ENCODE measurements at regions not wholly inside any gene's neighbourhood (a gene's known extent, or its start where the extent isn't known, plus 50 kb on each side); places are given as distances from the start of the nearest gene placed in this dataset.

DNA sequence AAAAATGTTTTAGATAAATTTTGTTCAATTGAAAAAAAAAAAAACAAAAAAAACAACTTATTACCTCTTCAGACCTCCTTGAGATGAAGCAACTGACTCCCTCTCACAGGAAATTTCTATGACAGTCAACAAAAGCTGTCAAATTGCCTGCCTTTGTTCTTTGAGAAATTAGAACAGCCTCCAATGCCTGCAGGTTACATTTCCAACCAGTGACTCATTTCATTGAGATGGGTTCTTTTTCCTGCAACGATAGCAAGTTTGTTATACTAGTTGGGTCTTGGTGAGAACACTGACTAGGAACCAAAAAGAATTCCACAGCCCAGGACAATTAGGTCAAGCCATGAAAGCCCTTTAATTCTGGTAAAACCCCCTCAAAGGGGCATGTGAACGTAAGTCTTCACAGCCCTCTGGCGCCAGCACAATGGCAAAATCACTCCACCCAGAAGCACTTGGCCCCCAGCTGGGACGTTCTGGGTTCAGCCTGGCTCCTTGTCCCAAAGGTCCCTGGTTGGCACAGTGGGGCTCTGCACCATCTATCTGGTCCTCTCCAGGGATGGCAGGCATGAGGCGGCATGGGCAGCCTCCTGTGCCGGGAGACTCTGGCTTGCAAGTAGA, 87.0 kb downstream of the SPP2 start:
- H3K9ac ChIP-seq, result no peak overlapping the region
- 0 out of 22 replicates have a peak overlapping the region, but pooled peaks of 1 of the 11 experiments have one; percentile 21 for H3K27ac ChIP-seq
- H3K9me3 ChIP-seq (replicated peaks in 1 of 11), result peaks cover 0 to 69% (median 55%) of the 10 kb centered on the region in 11 experiments; a peak in 18 of 22 replicates
- H3K4me2 ChIP-seq, result peak overlapping the region in 5 of 11 experiments; percentile 53 to 85 (median 76); a peak in 10 of 22 replicates
- H4K20me1 ChIP-seq, result no peaks in the 10 kb centered on the region
- no peaks in the 10 kb centered on the region for H3K27me3 ChIP-seq
- no peak for TF ChIP-seq Cebpa-rat (IDR thresholded peaks at IDR 0.05)
- peaks cover 5 to 87% (median 48%) of the 10 kb centered on the region in 10 experiments for H3K4me1 ChIP-seq
- H3K4me3 ChIP-seq, result no peak overlapping the region
- H3K36me3 ChIP-seq, result peaks cover 0 to 52% (median 7%) of the 10 kb centered on the region in 11 experiments; a peak in 8 of 22 replicates

DNA sequence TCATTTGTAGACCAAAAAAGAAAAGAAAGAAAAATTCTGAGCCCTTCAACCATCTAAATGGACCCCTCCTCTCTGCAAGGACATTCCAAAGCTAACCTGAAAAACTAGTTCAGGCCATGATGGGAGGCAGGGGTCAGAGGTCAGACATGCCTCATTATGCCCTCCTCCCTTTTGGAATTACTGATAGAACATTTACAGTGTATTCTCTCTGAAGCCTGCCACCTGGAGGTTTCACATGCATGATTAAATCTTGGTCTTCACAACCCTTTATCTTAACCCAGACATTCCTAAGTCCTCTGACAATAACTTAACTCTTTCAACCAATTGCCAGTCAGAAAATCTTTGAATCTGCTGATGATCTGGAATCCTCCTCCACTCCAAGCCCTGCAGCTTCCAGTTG, 86.0 kb downstream of the SPP2 start:
- Histone ChIP-seq H4K20me1 (no peaks in the 10 kb centered on the region), H3K27me3 (no peaks in the 10 kb centered on the region), H3K27ac (peak overlapping the region in 2 of 11 experiments; percentile 54; a peak in 5 of 22 replicates), H3K4me3 (no peak overlapping the region), H3K4me2 (peak overlapping the region; percentile 35 to 85 (median 60); a peak in 16 of 22 replicates), H3K36me3 (peaks cover 0 to 54% (median 7%) of the 10 kb centered on the region in 11 experiments; a peak in 8 of 22 replicates), H3K4me1 (peaks cover 5 to 88% (median 48%) of the 10 kb centered on the region in 10 experiments), H3K9ac (peak overlapping the region in 1 of 11 experiments; percentile 49; a peak in 1 of 22 replicates), H3K9me3 (replicated peaks in 1 of 11) (peaks cover 0 to 69% (median 53%) of the 10 kb centered on the region in 11 experiments; a peak in 17 of 22 replicates)
- no peak for TF ChIP-seq Cebpa-rat (IDR thresholded peaks at IDR 0.05)

- H3K4me3 ChIP-seq, result 0 out of 20 replicates have a peak overlapping the region, but pooled peaks of 1 of the 10 experiments have one; percentile 9
- no peaks in the 10 kb centered on the region for H3K27me3 ChIP-seq
- peak overlapping the region in 5 of 11 experiments; percentile 27 to 54 (median 53); a peak in 8 of 22 replicates for H3K27ac ChIP-seq
- H3K4me1 ChIP-seq, result peaks cover 5 to 82% (median 44%) of the 10 kb centered on the region in 10 experiments
- H3K9ac ChIP-seq, result peak overlapping the region in 2 of 11 experiments; percentile 41 to 49; a peak in 3 of 22 replicates
- H3K36me3 ChIP-seq, result peaks cover 0 to 56% (median 6%) of the 10 kb centered on the region in 11 experiments; a peak in 8 of 22 replicates
- peak overlapping the region; percentile 35 to 85 (median 60) for H3K4me2 ChIP-seq
- H3K9me3 ChIP-seq (replicated peaks in 1 of 11), result peaks cover 0 to 69% (median 53%) of the 10 kb centered on the region in 11 experiments; a peak in 17 of 22 replicates
- H4K20me1 ChIP-seq, result no peaks in the 10 kb centered on the region
- TF ChIP-seq Cebpa-rat (IDR thresholded peaks at IDR 0.05), result no peak
Measured at GRCh38 chr2:234135750-234136221, 85.3 kb downstream of the SPP2 start.

GRCh38 chr2:234134496-234134895, 84.0 kb downstream of the SPP2 start:
- TF ChIP-seq Cebpa-rat (IDR thresholded peaks at IDR 0.05), result no peak
- Histone ChIP-seq H3K9ac (peak overlapping the region in 1 of 11 experiments; percentile 37; a peak in 1 of 22 replicates), H3K4me3 (no peak overlapping the region), H4K20me1 (no peaks in the 10 kb centered on the region), H3K36me3 (peaks cover 0 to 43% (median 0%) of the 10 kb centered on the region in 11 experiments; a peak in 7 of 22 replicates), H3K4me1 (peaks cover 5 to 71% (median 43%) of the 10 kb centered on the region in 10 experiments), H3K4me2 (peak overlapping the region in 7 of 11 experiments; percentile 35 to 85 (median 64); a peak in 13 of 22 replicates), H3K9me3 (replicated peaks in 1 of 11) (peaks cover 0 to 69% (median 47%) of the 10 kb centered on the region in 11 experiments; a peak in 16 of 22 replicates), H3K27me3 (no peaks in the 10 kb centered on the region), H3K27ac (0 out of 22 replicates have a peak overlapping the region, but pooled peaks of 1 of the 11 experiments have one; percentile 54)

DNA sequence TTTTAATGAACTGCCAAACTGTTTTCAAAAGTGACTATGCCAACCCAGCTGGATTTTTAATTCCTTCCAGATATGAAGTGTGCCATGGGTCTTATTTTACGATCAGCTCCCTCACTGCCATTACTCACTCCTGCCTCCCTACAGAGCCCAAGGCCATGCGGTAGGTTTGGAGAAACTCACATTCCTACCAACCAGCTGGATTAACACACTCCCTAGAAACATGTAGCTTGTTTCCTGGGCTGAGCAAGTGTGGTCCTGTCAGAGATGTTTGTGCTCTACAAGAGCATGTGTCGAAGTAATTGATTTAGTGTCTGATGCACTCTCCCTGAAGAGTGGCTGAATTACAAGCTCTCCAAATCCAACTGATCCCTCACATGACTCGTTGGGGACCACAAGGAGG, 82.5 kb downstream of the SPP2 start:
- Histone ChIP-seq H3K4me1 (peaks cover 5 to 67% (median 47%) of the 10 kb centered on the region in 10 experiments), H3K27ac (no peak overlapping the region), H3K36me3 (peaks cover 0 to 31% (median 0%) of the 10 kb centered on the region in 11 experiments; a peak in 7 of 22 replicates), H3K9me3 (replicated peaks in 1 of 11) (peaks cover 0 to 69% (median 49%) of the 10 kb centered on the region in 11 experiments; a peak in 18 of 22 replicates), H4K20me1 (no peaks in the 10 kb centered on the region), H3K4me3 (no peak overlapping the region), H3K4me2 (0 out of 22 replicates have a peak overlapping the region, but pooled peaks of 1 of the 11 experiments have one; percentile 64), H3K27me3 (no peaks in the 10 kb centered on the region), H3K9ac (no peak overlapping the region)
- no peak for TF ChIP-seq Cebpa-rat (IDR thresholded peaks at IDR 0.05)

DNA sequence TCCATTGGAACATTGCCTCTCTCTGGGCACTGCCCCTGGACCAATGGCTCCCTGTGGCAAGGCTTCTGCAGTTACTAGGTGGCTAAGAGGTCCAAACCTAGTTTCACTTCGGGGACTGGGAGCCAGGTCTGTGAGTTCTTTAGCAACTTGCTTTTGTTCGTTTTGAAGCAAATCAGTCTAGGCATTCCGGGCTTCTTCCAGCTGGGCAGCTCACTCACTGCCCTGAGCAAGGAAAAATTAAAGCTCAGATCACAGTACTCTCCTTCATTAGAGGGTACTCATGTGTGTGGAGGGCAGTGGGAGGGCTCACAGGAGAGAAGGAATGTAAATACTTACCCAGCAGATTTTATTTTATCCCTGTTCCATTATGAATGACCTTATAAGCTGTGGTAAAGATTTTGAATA, 80.3 kb downstream of the SPP2 start:
- TF ChIP-seq Cebpa-rat (IDR thresholded peaks at IDR 0.05), result no peak
- no peak overlapping the region for H3K27ac ChIP-seq
- no peak overlapping the region for H3K4me2 ChIP-seq
- no peak overlapping the region for H3K9ac ChIP-seq
- H3K4me3 ChIP-seq, result no peak overlapping the region
- peaks cover 0 to 79% (median 56%) of the 10 kb centered on the region in 11 experiments; a peak in 19 of 22 replicates for H3K9me3 ChIP-seq (replicated peaks in 1 of 11)
- H4K20me1 ChIP-seq, result no peaks in the 10 kb centered on the region
- peaks cover 0 to 31% (median 0%) of the 10 kb centered on the region in 11 experiments; a peak in 7 of 22 replicates for H3K36me3 ChIP-seq
- H3K27me3 ChIP-seq, result no peaks in the 10 kb centered on the region
- peaks cover under 1 to 44% (median 24%) of the 10 kb centered on the region in 10 experiments; a peak in 19 of 20 replicates for H3K4me1 ChIP-seq

DNA sequence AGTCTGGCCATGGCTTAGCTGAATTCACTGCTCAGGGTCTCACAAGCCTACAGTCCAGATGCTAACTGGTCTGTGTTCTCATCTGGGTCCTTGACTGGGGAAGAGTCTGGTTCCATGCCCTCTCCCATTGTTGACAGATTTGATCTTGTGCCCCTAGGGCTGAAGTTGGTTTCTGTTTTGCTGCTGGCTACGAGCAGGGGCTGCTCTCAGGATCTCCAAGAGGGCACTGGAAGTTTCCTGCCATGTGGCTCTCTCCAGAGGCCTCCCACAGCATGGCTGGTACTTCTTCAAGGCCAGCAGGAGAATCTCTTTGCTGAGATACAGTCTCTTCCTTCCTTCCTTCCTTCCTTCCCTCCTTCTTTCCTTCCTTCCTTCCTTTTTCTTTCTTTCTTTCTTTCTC, 78.1 kb downstream of the SPP2 start:
- peaks cover 0 to 23% (median 0%) of the 10 kb centered on the region in 11 experiments; a peak in 7 of 22 replicates for H3K36me3 ChIP-seq
- no peak overlapping the region for H3K4me3 ChIP-seq
- H3K9me3 ChIP-seq (replicated peaks in 1 of 11), result peaks cover 0 to 77% (median 52%) of the 10 kb centered on the region in 11 experiments; a peak in 19 of 22 replicates
- peaks cover 0 to 23% (median 5%) of the 10 kb centered on the region in 10 experiments; a peak in 7 of 20 replicates for H3K4me1 ChIP-seq
- no peak for TF ChIP-seq Cebpa-rat (IDR thresholded peaks at IDR 0.05)
- no peak overlapping the region for H3K9ac ChIP-seq
- H3K27me3 ChIP-seq, result no peaks in the 10 kb centered on the region
- H3K4me2 ChIP-seq, result peak overlapping the region in 5 of 11 experiments; percentile 0 to 48 (median 5); a peak in 6 of 22 replicates
- H4K20me1 ChIP-seq, result no peaks in the 10 kb centered on the region
- peak overlapping the region in 1 of 11 experiments; percentile 32; a peak in 1 of 22 replicates for H3K27ac ChIP-seq
